Islet of Langerhans (tissue), 1 donor: ENCODE measurements at regions not wholly inside any gene's neighbourhood (a gene's known extent, or its start where the extent isn't known, plus 50 kb on each side); places are given as distances from the start of the nearest gene placed in this dataset.

ENCODE experiments used
- FAIRE-seq: peaks from one replicate; lab custom pipeline; 2011; peaks lifted over from hg19 to GRCh38; lab: Jason Lieb, UNC

DNA sequence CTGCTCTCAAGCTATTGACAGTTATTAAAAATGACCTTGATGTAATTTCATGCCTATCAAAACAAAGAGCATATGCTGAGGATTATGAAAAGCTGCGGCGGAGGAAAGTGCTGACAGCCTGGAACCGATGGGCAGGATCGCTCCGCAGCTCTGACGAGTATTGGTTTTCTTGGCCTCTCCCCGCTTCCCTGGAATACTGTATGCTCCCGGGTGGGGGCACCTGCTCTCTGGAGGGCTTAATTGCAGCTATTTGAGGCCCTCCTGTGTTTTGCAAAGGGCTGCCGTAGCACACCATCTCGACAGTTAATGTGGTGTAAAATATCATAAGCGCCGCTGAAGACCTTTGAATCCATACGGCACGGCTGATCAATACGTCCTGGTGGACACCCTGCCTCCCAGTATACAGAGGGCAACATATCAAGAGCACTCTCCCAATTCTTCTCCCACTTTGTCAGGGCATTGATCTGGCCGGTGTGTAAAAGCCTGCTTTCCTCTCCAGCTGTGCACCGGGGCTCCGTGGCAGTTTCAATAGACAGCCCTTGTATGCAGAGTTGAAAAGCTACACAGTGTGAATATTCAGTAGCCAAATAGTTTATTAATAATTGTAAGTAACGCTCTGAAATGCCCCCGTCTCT, 662.4 kb downstream of the GALR1 start:
- FAIRE-seq: no peak

- peak; percentile 49 for FAIRE-seq
These were observed 669.1 kb downstream of the GALR1 start for GRCh38 chr18:77918730-77919129.

DNA sequence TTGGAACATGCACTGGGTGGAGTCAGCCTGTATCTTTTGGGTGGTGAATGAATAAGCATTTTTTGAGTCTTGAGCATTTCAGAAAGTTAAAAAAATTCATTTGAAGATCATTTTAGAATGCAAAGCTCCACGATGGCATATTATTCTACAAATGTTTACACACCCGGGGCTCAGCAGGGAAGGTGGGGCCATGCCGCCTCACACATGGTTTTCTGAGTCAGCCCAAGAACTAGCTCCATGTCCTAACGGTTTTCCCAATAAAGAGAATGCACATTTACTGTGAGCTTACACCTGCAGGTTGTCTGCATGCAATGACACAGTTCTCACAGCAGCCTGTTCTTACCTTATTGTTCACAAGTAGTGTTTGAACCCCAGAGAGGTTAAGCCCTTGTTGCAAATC, 670.3 kb downstream of the GALR1 start:
- no peak for FAIRE-seq

GRCh38 chr18:77935342-77935741, 685.7 kb downstream of the GALR1 start:
- FAIRE-seq: no peak

- no peak for FAIRE-seq
These were observed 690.9 kb downstream of the GALR1 start for GRCh38 chr18:77940566-77940965.

GRCh38 chr18:77944533-77944932, 694.9 kb downstream of the GALR1 start:
- FAIRE-seq: no peak

- no peak for FAIRE-seq
These were observed 698.9 kb downstream of the GALR1 start for GRCh38 chr18:77948567-77948966.

DNA sequence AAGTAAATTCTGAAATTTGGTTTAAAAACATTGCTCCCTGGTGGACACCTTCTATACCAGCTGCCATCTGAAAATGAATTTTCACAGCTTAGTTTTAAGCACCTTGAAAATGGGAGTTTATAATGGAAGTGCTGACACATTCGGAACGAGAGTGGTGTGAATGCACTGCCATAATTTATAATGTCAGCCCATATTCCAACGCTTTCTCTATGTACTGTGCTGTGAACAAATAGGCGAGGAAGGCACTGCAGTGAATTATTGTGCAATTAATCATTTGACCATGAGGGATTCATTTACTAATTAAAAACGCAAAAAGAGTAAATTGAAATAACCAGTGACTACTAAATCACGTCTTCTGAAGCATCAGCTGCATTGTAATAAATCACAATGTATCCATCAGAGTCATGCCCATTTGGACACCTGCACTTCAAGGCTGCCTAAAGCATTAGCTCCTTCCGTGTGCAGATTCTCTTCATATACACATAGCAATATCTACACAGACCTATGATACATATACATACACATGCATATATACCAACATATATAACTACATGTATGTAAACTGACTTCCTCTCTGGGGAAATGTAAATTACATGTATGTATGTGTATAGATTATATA, 699.8 kb downstream of the GALR1 start:
- FAIRE-seq: no peak

- no peak for FAIRE-seq
These were observed 709.6 kb downstream of the GALR1 start for GRCh38 chr18:77959248-77959647.

- FAIRE-seq: no peak
These were observed 711.3 kb downstream of the GALR1 start for GRCh38 chr18:77960791-77961410.

DNA sequence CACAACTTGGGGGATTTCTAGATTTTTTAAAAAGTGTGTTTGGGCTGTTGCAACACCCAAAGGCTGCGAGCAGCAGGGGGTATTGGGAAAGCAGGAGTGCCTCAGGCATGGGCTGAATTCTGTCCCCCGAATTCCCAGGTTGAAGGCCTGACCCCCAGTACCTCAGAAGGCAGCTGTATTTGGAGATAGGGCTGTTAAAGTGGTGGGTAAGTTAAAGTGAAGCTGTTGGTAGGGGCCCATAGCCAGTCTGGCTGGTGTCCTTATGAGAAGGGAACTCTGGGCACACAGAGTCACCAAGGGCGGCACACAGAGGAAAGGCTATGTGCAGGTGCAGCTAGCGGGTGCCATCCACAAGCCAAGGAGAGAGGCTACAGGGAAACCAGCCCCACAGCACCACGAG, 717.4 kb downstream of the GALR1 start:
- no peak for FAIRE-seq

- no peak for FAIRE-seq
These were observed 718.1 kb downstream of the GALR1 start for GRCh38 chr18:77967791-77968190.

DNA sequence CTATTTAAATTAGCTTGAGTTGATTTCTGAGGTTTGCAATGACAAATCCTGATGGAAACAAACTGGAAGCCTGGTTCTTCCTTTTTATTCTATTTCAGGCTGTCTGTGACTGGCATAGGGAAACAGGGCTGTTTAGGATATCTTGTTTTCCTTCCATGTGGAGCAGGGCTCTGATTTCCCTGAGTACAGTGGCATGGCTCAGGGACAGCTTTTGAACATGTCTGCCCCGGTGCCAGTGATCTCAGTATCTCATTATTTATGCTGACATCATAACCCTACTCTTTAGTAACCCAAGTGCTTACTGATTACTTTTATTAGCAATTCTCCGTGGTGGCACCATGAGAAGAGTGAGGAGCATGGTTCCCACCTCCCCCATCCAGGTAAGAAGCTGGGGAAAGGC, 720.3 kb downstream of the GALR1 start:
- no peak for FAIRE-seq

GRCh38 chr18:77970814-77971213, 721.2 kb downstream of the GALR1 start:
- no peak for FAIRE-seq

GRCh38 chr18:77973745-77974144, 724.1 kb downstream of the GALR1 start:
- FAIRE-seq: no peak

- no peak for FAIRE-seq
These were observed 724.7 kb downstream of the GALR1 start for GRCh38 chr18:77974329-77974728.

GRCh38 chr18:77977331-77977730, 727.7 kb downstream of the GALR1 start:
- no peak for FAIRE-seq

- no peak for FAIRE-seq
These were observed 730.6 kb downstream of the GALR1 start for GRCh38 chr18:77980275-77980674.

- FAIRE-seq: no peak
These were observed 732.2 kb downstream of the GALR1 start for GRCh38 chr18:77981874-77982273.

DNA sequence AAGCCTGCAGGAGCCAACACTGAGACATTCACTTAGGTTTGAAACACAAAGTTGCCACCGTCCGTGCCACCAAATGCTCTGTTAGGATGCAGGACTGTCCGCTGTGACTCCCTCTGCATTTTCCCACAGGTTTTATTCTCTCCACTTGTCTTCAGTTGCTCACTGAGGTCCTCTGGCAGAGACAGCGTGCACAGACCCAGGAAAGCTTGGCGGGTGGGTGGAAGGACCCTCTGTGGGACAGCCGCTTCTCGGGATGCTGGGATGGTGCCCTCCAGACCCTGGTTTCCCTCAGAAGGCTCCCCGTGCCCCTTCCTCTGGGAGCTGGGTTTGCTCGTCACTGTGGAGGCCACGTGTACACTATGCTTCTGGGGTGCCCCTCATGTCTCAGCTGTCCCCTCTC, 733.6 kb downstream of the GALR1 start:
- FAIRE-seq: no peak

- FAIRE-seq: no peak
These were observed 734.5 kb downstream of the GALR1 start for GRCh38 chr18:77984178-77984577.

DNA sequence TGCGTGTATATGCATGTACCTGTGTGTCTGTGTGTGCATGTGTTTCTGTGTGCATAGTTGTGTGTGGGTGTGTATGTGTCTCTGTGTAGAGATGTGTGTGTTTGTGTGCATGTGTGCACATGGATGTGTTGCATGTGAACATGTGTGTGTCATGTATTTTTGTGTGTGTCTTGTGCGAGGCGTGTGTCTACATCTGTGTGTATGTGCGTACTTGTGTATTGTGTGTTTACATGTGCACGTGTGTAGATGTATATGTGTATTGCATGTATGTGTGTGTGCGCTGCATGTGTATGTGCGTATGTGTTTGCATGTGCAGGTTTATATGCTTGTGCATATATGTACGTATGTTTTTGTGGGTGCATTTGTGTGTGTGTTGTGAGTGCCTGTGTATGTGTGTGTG, 735.2 kb downstream of the GALR1 start:
- FAIRE-seq: no peak

- FAIRE-seq: no peak
These were observed 736.1 kb downstream of the GALR1 start for GRCh38 chr18:77985526-77986281.
